Ectodermal cell (in vitro differentiated cells): ENCODE measurements at regions not wholly inside any gene's neighbourhood (a gene's known extent, or its start where the extent isn't known, plus 50 kb on each side); places are given as distances from the start of the nearest gene placed in this dataset.
"Not testable (repeated sequence)": the region's sequence is repeated elsewhere in the genome, so short reads cannot be mapped to it uniquely, and the experiment has no call there.

Experiments used
- H3K27ac ChIP-seq: 2 replicates; pipeline ENCODE4 v1.7.0; 2013; ENCODE audit warnings: mild to moderate bottlenecking, low read depth, low read length; ENCODE audit not compliant: insufficient read depth, poor library complexity, severe bottlenecking
- H3K27me3 ChIP-seq: 2 replicates; pipeline ENCODE4 v1.7.0; 2013; ENCODE audit warnings: mild to moderate bottlenecking, low read length; ENCODE audit not compliant: insufficient read depth, control insufficient read depth, poor library complexity, severe bottlenecking
- H3K36me3 ChIP-seq: one replicate; pipeline ENCODE4 v1.7.0; 2013; ENCODE audit warnings: low read length; ENCODE audit not compliant: control insufficient read depth, insufficient read depth
- H3K4me1 ChIP-seq: one replicate; pipeline ENCODE4 v1.7.0; 2013; ENCODE audit warnings: low read length; ENCODE audit not compliant: control insufficient read depth, insufficient read depth
- H3K4me3 ChIP-seq: 2 replicates; pipeline ENCODE4 v1.7.0; 2013; ENCODE audit warnings: low read depth, low read length, control low read depth; ENCODE audit not compliant: insufficient read depth
- H3K9me3 ChIP-seq: 2 replicates; pipeline ENCODE4 v1.7.0; 2013; ENCODE audit warnings: mild to moderate bottlenecking, low read length, moderate library complexity; ENCODE audit not compliant: control insufficient read depth
- WGBS, 2 experiments: methylation state at CpG; one replicate each; pipeline ENCODE4 v1.1.7; 2013; ENCODE audit warnings: missing lambda C conversion rate in 2 of 2; 5-methylcytosine and 5-hydroxymethylcytosine counted together

DNA sequence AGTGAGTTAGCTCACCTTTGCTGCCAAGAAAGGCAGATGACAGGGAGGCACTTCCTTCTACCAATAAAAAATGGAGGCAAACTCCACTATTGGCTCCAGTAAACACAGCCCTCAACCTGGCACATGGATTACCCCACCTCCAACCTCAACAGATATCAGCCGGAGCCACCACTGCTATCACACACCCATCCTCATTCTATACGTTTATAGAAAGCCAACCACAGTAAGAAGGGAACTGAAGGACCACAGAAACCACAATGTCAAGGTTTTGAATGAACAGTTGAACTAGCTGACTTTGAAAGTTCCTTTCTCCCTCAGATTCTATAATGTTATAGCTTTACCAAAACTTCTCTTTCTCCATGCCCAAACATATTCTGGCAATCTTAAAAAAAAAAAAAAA lies 526.2 kb downstream of the UQCRFS1 start:
- Histone ChIP-seq H3K9me3 (no peaks in the 10 kb centered on the region), H3K4me1 (no peaks in the 10 kb centered on the region), H3K27ac (no peak overlapping the region), H3K27me3 (no peaks in the 10 kb centered on the region), H3K36me3 (no peaks in the 10 kb centered on the region), H3K4me3 (no peak overlapping the region)
- 92 to 96% methylated on average over 2 of the region's 2 CpGs for WGBS, 2 experiments

DNA sequence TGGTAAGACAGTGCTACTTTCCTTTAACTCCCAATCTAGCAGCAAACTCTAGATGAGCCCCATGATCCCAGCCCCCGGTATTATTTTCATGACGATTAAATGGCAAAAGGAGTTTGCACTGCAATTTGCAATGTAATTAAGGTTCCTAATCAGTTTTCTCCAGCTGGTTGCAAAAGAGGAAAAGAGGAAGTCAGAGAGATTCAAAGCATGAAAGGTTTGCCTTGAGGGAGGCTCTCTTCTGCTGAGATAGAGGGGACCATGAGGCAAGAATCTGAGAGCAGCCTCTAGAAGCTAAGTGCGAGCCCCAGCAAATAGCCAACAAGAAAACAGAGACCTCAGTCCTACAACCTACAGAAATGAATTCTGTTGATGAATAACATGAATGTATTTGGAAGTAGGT lies 527.1 kb downstream of the UQCRFS1 start:
- Histone ChIP-seq H3K27me3 (no peaks in the 10 kb centered on the region), H3K27ac (no peak overlapping the region), H3K4me3 (no peak overlapping the region), H3K36me3 (no peaks in the 10 kb centered on the region), H3K4me1 (no peaks in the 10 kb centered on the region), H3K9me3 (no peaks in the 10 kb centered on the region)
- 89 to 100% methylated on average over 2 to 3 of the region's 3 CpGs for WGBS, 2 experiments

- H3K27me3 ChIP-seq, H3K9me3 ChIP-seq, H3K4me3 ChIP-seq, H3K36me3 ChIP-seq, H3K4me1 ChIP-seq, H3K27ac ChIP-seq: not testable (repeated sequence)
- 86 to 95% methylated on average over 4 of the region's 4 CpGs for WGBS, 2 experiments
These were observed 527.9 kb downstream of the UQCRFS1 start for GRCh38 chr19:28685077-28685476.

- 95 to 97% methylated on average over 3 of the region's 3 CpGs for WGBS, 2 experiments
- Histone ChIP-seq H3K9me3 (no peaks in the 10 kb centered on the region), H3K4me3 (no peak overlapping the region), H3K27me3 (no peaks in the 10 kb centered on the region), H3K36me3 (no peaks in the 10 kb centered on the region), H3K27ac (no peak overlapping the region), H3K4me1 (no peaks in the 10 kb centered on the region)
These were observed 532.8 kb downstream of the UQCRFS1 start for GRCh38 chr19:28680111-28680510.

DNA sequence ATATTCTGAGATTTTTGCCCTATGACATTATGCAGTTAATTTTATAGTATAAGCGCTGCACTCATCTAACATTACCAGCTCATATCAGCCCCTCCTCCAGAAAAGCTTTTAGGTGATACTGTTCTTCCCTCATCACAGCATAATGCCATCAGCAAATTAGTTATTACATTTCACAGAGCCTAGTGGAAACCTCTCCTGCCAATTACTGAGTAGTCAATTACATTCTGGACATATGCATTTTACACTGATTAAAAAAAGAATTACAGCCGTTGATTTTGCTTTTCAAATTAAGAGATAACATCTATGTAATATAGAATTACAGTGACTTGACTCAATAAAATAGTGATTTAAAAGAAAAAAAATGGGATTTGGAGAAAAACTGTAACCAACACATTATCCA lies 542.1 kb downstream of the UQCRFS1 start:
- Histone ChIP-seq H3K36me3 (no peaks in the 10 kb centered on the region), H3K9me3 (no peaks in the 10 kb centered on the region), H3K4me1 (no peaks in the 10 kb centered on the region), H3K4me3 (no peak overlapping the region), H3K27me3 (no peaks in the 10 kb centered on the region), H3K27ac (no peak overlapping the region)
- 88 to 100% methylated on average over 1 of the region's 2 CpGs for WGBS, 2 experiments

DNA sequence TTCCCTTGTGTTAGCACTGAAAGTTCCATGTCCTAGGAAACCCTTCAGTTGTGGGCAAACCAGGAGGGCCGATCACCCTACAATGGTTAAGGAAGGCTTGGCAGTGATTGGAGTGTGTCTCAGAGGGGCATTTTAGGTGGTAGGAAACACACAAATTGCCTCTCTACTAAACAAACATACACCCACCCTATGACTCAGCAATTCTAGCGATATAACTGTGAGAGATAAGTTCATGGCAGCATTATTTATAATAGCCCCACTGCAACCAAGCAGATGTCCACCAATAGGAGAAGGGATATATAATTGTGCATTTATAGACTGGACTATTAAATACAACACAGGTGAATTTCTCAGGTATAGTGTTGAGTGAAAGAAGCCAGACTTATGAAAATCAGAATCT lies 543.1 kb downstream of the UQCRFS1 start:
- H3K36me3 ChIP-seq = no peaks in the 10 kb centered on the region
- no peaks in the 10 kb centered on the region for H3K27me3 ChIP-seq
- H3K4me3 ChIP-seq = no peak overlapping the region
- H3K9me3 ChIP-seq = no peaks in the 10 kb centered on the region
- H3K27ac ChIP-seq = no peak overlapping the region
- no peaks in the 10 kb centered on the region for H3K4me1 ChIP-seq
- 94 to 96% methylated on average over 2 of the region's 2 CpGs for WGBS, 2 experiments

GRCh38 chr19:28667348-28667977 lies 545.5 kb downstream of the UQCRFS1 start:
- Histone ChIP-seq H3K4me3 (no peak overlapping the region), H3K9me3 (no peaks in the 10 kb centered on the region), H3K36me3 (no peaks in the 10 kb centered on the region), H3K4me1 (no peaks in the 10 kb centered on the region), H3K27me3 (no peaks in the 10 kb centered on the region), H3K27ac (no peak overlapping the region)
- WGBS, 2 experiments = 94 to 97% methylated on average over 7 of the region's 7 CpGs

DNA sequence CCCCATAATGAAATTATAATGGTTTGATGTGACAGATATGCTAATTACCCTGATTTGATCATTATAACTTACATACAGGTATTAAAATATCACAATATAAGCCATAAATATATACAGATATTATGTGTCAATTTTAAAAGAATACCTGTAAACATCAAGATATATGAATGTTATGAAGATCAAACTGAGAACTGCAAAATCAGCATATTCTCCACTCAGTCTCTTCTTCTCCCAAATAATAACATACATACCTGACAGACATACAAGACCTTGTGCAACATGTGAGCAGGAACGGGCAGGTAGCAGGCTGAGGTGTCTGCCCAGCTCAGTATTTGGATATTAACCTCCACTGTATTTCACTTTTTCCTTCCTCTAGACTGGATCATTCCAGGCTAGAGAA lies 547.2 kb downstream of the UQCRFS1 start:
- Histone ChIP-seq H3K4me3 (no peak overlapping the region), H3K4me1 (no peaks in the 10 kb centered on the region)
- 95 to 100% methylated on average over 1 of the region's 1 CpG for WGBS, 2 experiments

GRCh38 chr19:28656644-28657043 lies 556.3 kb downstream of the UQCRFS1 start:
- no peaks in the 10 kb centered on the region for H3K27me3 ChIP-seq
- peaks cover 7% of the 10 kb centered on the region for H3K4me1 ChIP-seq
- H3K4me3 ChIP-seq = no peak overlapping the region
- WGBS, 2 experiments = 94 to 97% methylated on average over 2 of the region's 2 CpGs
- no peaks in the 10 kb centered on the region for H3K36me3 ChIP-seq
- no peak overlapping the region for H3K27ac ChIP-seq
- no peaks in the 10 kb centered on the region for H3K9me3 ChIP-seq

More for the DNA sequence above, 547.2 kb downstream of the UQCRFS1 start:
- Histone ChIP-seq H3K36me3 (no peaks in the 10 kb centered on the region), H3K27ac (no peak overlapping the region), H3K27me3 (no peaks in the 10 kb centered on the region), H3K9me3 (no peaks in the 10 kb centered on the region)

DNA sequence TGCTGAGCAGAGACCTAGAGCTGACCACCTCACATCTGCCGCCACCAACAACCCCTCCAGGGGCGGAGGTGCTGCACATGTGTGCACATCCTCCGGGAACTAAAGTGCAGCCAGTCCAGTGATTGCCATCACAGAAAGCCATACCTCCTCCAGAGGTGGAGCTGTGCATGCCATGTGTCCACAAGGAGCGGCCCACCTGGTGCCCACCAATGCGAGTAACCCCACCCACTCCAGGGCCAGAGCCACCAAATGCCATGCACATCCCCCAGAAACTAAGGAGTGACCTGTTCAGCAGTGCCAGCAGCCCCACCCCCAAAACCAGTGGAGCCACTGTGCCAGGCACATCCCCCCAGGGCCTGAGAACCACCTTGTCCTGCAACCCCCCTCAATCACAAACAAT lies 557.9 kb downstream of the UQCRFS1 start:
- no peaks in the 10 kb centered on the region for H3K9me3 ChIP-seq
- no peaks in the 10 kb centered on the region for H3K27me3 ChIP-seq
- H3K27ac ChIP-seq = no peak overlapping the region
- 90 to 99% methylated on average over 5 of the region's 5 CpGs for WGBS, 2 experiments
- no peak overlapping the region for H3K4me3 ChIP-seq
- H3K4me1 ChIP-seq = peaks cover 7% of the 10 kb centered on the region
- no peaks in the 10 kb centered on the region for H3K36me3 ChIP-seq

GRCh38 chr19:28652765-28653164 lies 560.2 kb downstream of the UQCRFS1 start:
- H3K27ac ChIP-seq = no peak overlapping the region
- no peaks in the 10 kb centered on the region for H3K36me3 ChIP-seq
- no peaks in the 10 kb centered on the region for H3K9me3 ChIP-seq
- 79 to 88% methylated on average over 3 of the region's 3 CpGs for WGBS, 2 experiments
- peaks cover 7% of the 10 kb centered on the region for H3K4me1 ChIP-seq
- H3K27me3 ChIP-seq = no peaks in the 10 kb centered on the region
- H3K4me3 ChIP-seq = no peak overlapping the region
